ENCODE measurements at regions not wholly inside any gene's neighbourhood (a gene's known extent, or its start where the extent isn't known, plus 50 kb on each side); places are given as distances from the start of the nearest gene placed in this dataset.
"Not testable (repeated sequence)": the region's sequence is repeated elsewhere in the genome, so short reads cannot be mapped to it uniquely, and the experiment has no call there.

DNA sequence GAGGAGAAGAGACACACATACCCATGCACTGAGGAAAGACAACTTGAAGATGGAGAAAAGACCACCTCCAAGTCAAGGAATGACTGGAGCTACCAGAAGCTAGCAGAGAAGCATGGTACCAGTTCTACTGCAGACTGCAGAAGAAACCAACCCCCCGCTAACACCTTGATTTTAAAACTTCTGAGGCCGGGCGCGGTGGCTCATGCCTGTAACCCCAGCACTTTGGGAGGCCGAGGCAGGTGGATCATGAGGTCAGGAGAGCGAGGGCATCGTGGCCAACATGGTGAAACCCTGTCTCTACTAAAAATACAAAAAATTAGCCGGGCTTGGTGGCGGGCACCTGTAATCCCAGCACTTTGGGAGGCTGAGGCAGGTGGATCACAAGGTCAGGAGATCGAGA, 240.0 kb downstream of the ASMT start:
- not testable (repeated sequence) for TF ChIP-seq GLI4 (CRISPR knock-in tag; IDR thresholded peaks at IDR 0.05; ENCODE audit: borderline replicate concordance); RNF2 (conservative IDR thresholded peaks at IDR 0.05; ENCODE audit: low read depth); ZNF660 (CRISPR knock-in tag; IDR thresholded peaks at IDR 0.05; ENCODE audit: borderline replicate concordance, low read depth)
- TF ChIP-seq, protein P1, sequence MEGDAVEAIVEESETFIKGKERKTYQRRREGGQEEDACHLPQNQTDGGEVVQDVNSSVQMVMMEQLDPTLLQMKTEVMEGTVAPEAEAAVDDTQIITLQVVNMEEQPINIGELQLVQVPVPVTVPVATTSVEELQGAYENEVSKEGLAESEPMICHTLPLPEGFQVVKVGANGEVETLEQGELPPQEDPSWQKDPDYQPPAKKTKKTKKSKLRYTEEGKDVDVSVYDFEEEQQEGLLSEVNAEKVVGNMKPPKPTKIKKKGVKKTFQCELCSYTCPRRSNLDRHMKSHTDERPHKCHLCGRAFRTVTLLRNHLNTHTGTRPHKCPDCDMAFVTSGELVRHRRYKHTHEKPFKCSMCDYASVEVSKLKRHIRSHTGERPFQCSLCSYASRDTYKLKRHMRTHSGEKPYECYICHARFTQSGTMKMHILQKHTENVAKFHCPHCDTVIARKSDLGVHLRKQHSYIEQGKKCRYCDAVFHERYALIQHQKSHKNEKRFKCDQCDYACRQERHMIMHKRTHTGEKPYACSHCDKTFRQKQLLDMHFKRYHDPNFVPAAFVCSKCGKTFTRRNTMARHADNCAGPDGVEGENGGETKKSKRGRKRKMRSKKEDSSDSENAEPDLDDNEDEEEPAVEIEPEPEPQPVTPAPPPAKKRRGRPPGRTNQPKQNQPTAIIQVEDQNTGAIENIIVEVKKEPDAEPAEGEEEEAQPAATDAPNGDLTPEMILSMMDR (CRISPR knock-in tag; IDR thresholded peaks at IDR 0.05): not testable (repeated sequence)

All from HepG2 (cell line).